CD4-positive, alpha-beta T cell treated with Interleukin-15 for 4 hours (primary cell): ENCODE measurements at regions not wholly inside any gene's neighbourhood (a gene's known extent, or its start where the extent isn't known, plus 50 kb on each side); places are given as distances from the start of the nearest gene placed in this dataset.

ENCODE experiments used
- DNase-seq: peaks from one replicate; pipeline ENCODE4 v3.0.0-alpha.2; 2020; ENCODE audit warnings: low spot score

GRCh38 chr14:86712727-86713126 is 1182.8 kb downstream of the FLRT2 start:
- no peak for DNase-seq

GRCh38 chr14:86712176-86712575 is 1182.2 kb downstream of the FLRT2 start:
- DNase-seq: no peak

DNA sequence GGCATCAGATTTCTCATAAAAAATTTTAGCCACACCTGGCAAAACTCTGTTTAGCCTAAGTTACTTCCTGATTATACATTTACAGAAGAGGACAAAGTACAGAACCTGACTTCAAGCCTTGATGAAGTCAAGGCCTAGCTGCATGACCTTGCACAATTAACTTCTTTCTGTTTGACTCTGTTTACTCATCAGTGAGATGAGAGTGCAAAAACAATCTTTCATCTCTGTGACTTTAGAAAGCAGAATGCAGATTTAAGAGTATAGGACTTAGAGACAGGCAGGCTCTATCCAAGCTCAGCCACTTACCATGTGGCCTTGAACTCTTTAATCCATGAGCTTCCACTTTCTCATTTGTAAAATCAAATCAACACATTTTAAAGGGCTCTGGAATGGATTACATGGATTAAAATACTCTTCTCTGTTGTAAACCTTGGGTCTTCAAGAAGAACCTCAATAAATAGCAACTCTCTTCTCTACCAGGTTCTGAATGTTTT is 1178.9 kb downstream of the FLRT2 start:
- no peak for DNase-seq

DNA sequence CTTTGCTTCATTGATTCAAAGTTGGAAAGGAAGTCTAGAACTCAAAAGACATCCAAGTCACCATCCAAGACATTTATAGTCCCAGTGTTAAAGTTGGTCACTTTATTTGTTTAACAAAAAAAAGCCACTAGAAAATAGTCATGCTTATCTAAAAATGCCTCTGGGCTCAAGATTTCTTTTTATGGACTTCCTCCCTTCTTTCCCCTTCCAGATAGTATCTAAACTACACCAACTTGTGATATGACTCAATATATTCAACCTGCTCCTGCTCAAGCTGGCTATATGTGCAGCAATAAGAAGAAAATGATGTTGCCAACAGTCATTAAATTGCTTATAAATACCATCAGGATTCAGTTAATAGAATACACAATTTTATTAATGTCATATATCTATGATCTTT is 1177.1 kb downstream of the FLRT2 start:
- DNase-seq: no peak

DNA sequence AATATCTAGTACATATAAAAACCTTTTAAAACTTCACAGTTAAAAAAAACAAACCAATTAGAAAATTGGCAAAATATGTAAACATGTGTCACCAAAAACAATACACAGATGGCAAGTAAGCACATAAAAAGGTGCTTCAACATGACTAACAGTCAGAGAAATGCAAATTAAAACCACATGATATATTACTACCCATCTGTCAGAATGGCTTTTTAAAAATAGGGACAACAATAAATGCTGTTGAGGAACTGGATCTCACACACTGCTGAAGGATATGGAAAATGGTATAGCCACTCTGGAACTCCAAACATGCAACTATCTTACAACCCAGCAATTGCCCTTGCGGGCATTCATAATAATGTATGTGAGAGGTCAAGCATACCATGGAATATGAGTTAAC is 1153.6 kb downstream of the FLRT2 start:
- no peak for DNase-seq

GRCh38 chr14:86675059-86675458 is 1145.1 kb downstream of the FLRT2 start:
- no peak for DNase-seq

DNA sequence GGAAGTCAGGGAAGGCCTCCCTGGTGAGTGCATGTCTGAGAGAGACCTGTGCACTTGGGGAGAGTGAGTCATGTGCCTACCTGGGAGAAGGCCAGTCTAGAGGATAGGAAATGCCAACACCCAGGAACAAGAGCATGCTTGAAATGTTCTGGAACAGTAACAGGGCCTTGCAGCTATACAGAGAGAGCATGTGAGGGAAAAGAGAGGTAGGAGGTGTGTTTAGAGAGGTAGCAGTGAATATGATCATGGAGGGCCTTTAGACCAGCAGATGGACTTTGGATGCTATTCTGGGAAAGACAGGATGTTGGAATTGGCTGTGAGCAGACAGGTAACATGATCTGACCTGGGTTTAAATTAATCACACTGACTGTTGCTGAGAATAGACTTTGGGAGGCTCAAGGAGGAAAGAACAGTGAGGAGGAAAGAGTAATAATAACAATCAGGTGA is 1143.6 kb downstream of the FLRT2 start:
- no peak for DNase-seq

DNA sequence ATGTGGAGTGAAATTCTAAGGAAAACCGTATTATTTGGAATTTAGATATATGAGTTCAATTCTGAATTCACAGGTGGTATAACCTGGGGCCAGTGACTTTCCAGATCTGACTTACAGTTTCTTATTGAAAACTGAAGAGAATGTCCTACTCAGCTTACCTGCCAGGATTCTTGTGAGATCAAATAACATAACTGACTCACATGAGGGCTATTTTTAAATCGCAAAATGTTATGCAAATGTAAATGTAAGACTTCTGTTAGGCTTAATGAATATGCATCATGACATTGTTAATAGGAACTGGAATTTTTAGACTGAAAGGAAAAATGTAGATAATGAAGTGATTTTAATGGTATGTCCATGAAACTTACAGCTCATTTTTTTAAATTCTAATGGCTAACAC is 1142.1 kb downstream of the FLRT2 start:
- no peak for DNase-seq

DNA sequence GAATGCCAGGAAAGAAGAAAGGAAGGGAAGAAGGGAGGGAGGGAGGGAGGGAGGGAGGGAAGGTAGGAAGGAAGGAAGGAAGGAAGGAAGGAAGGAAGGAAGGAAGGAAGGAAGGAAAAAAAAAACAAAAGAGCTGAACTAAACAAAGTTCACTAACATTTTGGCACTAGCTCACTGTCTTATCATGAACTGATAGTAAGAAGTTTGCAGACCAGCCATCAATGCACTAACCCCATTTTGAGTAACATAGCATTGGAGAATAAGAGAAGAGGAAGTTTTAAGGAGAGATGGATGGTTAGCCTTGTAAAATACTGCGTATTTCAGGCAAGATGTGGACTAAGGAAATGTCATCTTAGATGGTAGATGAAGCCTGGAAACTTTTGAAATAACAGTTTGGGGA is 1136.0 kb downstream of the FLRT2 start:
- no peak for DNase-seq

GRCh38 chr14:86662334-86662733 is 1132.4 kb downstream of the FLRT2 start:
- no peak for DNase-seq

DNA sequence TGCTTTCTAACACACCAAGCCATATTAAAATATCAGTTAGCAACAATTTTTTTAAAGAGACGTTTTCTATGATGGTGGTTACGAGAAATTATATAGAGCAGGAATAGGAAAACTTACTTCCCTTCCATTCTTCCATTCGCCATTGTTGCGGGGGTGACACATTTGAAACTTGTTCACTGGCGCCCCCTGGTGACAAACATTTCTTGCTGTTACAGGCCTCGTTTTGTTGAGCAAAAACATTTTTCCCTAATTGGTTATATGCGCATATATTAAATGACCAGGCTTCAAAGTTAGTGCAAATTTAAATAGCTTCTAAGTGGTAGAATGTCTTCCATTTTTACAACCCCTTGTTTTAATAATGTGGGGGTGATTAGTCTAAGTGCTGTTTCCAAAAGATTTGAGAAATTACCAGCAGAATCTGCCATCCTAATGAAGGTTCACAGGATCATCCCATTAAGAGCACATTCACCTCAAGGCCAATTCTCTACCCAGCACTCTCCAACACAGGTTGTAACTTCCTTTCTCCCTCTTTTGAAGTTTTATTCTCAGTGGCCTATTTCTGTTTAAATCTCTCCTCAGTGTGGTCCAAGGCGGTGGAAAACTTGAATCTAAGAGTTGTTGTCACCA is 1124.7 kb downstream of the FLRT2 start:
- peak; percentile 12 for DNase-seq

DNA sequence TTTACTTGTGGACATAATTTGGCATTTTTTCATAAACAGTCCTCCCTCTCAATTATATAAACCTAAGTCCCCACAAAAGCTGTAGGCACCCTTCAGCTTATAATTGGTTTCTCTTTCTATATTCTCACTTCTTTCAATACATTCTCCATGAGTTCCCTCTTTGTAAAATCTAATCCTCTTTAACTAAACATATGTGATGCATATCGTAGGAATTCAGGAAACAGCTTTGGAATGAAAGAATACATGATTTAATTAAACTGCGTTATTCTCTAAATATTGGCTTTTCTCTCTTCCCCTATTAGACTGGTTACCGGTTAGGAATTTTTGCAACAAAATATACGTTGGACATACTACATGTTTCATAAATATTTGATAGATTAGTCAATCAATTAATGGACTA is 1122.6 kb downstream of the FLRT2 start:
- no peak for DNase-seq

DNA sequence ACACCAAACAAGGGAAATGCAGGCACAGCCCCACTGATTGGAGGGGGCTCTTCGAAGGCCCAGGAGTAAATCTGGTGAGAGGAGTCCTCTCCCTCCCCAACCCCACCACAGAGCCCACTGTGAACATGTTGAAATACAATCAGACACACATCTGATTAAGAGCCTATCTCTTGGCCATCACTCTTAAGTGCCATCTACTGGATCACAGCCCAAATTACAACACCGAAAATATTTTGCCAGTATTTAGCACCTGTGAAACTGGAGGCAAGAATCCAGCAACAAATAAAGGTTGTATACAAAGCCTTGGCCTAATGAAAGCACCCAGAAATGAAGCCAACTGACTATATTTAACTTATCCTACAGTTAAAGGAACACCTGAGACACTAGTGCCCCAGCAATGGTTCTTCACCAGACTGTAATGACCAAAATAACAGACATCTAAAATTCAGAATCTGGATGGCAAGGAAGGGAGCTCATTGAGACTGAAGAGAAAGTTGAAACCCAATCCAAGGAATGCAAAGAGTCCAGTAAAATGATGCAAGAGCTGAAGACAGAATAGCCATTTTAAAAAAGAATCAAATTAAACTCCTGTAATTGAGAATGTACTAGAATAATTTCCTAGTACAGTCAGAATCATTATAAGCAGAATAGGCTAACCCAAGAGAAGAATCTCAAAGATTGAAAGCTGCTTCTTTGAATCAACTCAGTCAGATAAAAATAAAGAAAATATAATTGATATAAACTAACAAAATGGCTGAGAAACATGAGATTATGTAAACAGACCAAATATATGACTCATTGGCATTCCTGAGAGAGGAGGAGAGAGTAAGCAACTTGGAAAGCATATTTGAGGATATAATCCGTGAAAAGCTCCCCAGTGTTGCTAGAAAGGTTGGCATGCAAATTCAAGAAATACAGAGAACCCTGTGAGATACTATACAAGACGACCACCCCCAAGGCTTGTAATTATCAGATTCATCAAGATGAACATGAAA is 1117.0 kb downstream of the FLRT2 start:
- no peak for DNase-seq

DNA sequence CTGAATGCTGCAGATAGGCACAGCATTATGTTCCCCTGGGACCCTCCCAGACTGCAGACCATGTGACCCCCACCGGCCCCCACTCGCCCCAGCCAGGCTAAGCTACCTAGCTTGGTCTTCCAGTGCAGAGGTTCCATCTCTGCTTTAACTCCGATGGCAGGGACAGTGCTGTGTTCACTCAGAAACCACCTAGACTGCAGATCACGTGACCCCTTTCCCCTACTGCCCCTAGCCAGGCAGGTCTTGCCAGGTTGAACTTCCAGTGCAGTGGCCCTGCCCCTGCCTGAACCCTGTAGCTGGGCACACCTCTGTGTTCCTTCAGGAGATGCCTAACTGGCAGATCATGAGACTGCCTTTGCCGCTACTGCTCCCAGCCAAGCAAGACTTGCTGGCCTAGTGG is 1116.2 kb downstream of the FLRT2 start:
- DNase-seq: no peak

- no peak for DNase-seq
Measured at GRCh38 chr14:86641310-86641709, 1111.4 kb downstream of the FLRT2 start.

- DNase-seq: no peak
Measured at GRCh38 chr14:86640288-86640687, 1110.3 kb downstream of the FLRT2 start.

DNA sequence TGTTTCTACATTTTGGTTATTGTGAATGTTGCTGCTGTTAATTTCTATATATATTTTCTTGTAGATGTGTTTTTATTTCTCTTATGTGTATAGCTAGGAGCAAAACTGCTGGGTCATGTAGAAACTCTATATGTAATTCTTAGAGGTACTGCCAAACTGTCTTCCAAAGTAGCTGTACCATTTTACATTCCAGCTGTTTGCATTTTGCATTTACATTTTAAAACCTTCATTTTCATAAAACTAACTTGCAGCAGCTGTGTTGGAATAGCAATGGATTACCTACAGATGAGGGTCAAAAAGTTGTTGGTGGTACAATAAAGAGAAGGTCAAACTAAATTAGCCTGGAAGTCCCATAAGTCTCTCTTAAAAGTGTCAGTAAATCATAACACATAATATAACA is 1109.7 kb downstream of the FLRT2 start:
- DNase-seq: no peak

- DNase-seq: no peak
Measured at GRCh38 chr14:86639146-86639545, 1109.2 kb downstream of the FLRT2 start.

- DNase-seq: no peak
Measured at GRCh38 chr14:86627080-86627479, 1097.1 kb downstream of the FLRT2 start.

DNA sequence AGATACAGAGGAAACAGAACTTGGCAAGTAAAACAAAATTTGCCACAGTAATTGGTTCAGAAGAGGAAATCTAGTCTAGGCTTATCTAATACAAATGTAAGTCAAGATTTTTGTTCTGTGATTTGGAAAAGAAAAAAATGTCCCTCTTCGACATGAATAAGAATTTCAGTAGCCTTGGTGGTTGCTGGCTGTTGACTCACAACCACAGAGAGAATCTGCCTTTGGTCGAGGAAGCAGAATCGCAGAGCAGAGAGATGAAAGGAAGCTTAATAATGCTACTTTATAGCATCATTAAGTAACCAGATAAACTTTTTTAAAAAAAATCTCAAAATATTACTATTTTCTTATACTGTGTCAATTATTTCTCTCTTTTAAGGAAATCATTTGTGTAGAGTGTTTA is 1096.6 kb downstream of the FLRT2 start:
- no peak for DNase-seq

DNA sequence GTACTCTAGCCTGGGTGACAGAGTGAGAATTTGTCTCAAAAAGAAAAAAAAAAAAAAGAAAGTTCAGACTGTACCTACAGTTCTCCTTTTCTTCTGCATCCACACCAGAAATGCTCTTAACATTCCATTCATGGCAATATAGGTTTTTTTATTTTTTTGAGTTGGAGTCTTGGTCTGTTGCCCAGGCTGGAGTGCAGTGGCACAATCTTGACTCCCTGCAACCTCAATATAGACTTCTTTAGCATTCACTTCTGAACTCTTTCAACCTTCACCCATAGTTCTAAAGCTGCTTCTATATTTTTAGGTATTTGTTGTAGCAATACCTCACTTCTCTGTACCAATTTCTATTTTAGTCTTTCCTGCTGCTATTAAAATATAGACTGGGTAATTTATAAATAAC is 1095.7 kb downstream of the FLRT2 start:
- no peak for DNase-seq

GRCh38 chr14:86619726-86620125 is 1089.8 kb downstream of the FLRT2 start:
- no peak for DNase-seq

DNA sequence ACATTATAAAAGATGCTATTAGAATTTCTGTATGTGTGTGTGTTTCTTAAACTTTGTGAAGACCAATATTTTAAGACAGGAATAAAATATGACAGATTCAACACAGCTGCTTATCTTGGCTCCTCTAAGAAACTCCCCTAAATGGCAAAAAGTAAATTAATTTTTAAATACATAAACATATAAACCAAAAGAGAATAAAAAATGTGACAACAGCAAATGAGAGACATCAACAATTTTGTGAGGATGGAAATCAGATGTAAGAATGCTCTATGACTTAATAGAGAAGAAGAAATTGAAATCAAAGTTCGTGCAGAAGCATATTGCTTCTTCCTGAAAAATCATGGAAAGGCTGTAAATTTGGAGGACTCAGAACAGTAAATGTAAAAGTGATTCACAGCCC is 1083.8 kb downstream of the FLRT2 start:
- no peak for DNase-seq
